ENCODE measurements at regions not wholly inside any gene's neighbourhood (a gene's known extent, or its start where the extent isn't known, plus 50 kb on each side); places are given as distances from the start of the nearest gene placed in this dataset.

GRCh38 chr2:234623521-234623991, 126.7 kb upstream of the ARL4C start:
- TF ChIP-seq CTCF (IDR thresholded peaks at IDR 0.05) (no peak), POLR2A (IDR thresholded peaks at IDR 0.05) (no peak)

Measured in heart left ventricle (tissue), 13 donors.